A673 (cell line): ENCODE measurements at regions not wholly inside any gene's neighbourhood (a gene's known extent, or its start where the extent isn't known, plus 50 kb on each side); places are given as distances from the start of the nearest gene placed in this dataset.

Source experiments
- BruUV-seq: library from RNA; stranded (reverse); fragments of 400-500 nt; replicated peaks from 2 replicates; lab custom pipeline; 2021; lab: Mats Ljungman, UMichigan
- CTCF ChIA-PET: fragments of 300-600 bp; sonication (Branson Sonifier 250); formaldehyde crosslinking; loops from one replicate; lab custom pipeline; 2022; ENCODE audit warnings: antibody characterized with exemption; lab: Charles Lee
- POLR2A ChIA-PET: fragments of 300-600 bp; sonication (Branson Sonifier 250); formaldehyde crosslinking; loops from one replicate; lab custom pipeline; 2022; ENCODE audit warnings: antibody characterized with exemption; ENCODE audit not compliant: low non-redundant PET; lab: Charles Lee
- DNase-seq: peaks from one replicate; pipeline ENCODE4 v3.0.0-alpha.2; 2015; ENCODE audit warnings: low spot score
- H3K27ac ChIP-seq: fragments of 200-600 bp; sonication (generic); 2 replicates; pipeline ENCODE4 v1.5.1; 2016; ENCODE audit warnings: mixed run types, low read depth, mild to moderate bottlenecking, mixed read lengths, antibody characterized with exemption, low read length; ENCODE audit not compliant: poor library complexity, severe bottlenecking
- H3K27me3 ChIP-seq: fragments of 200-600 bp; sonication (generic); replicated peaks from 2 replicates; pipeline ENCODE4 v1.6.1; 2017; ENCODE audit warnings: mixed run types, low read depth, mild to moderate bottlenecking, mixed read lengths, antibody characterized with exemption, low read length; ENCODE audit not compliant: insufficient read depth, poor library complexity
- H3K36me3 ChIP-seq: fragments of 200-600 bp; sonication (generic); 2 replicates; pipeline ENCODE4 v1.6.1; 2016; ENCODE audit warnings: mixed run types, mild to moderate bottlenecking, mixed read lengths, antibody characterized with exemption, low read length; ENCODE audit not compliant: insufficient read depth, poor library complexity, severe bottlenecking
- H3K4me1 ChIP-seq: fragments of 200-600 bp; sonication (generic); 2 replicates; pipeline ENCODE4 v1.6.1; 2017; ENCODE audit warnings: mixed run types, mild to moderate bottlenecking, mixed read lengths, antibody characterized with exemption, low read length; ENCODE audit not compliant: insufficient read depth, poor library complexity, severe bottlenecking
- H3K4me3 ChIP-seq: fragments of 200-600 bp; sonication (generic); 2 replicates; pipeline ENCODE4 v1.5.1; 2016; ENCODE audit warnings: low read depth, mixed run types, mild to moderate bottlenecking, mixed read lengths, low read length; ENCODE audit not compliant: poor library complexity, severe bottlenecking
- H3K9me3 ChIP-seq: fragments of 200-600 bp; sonication (generic); 2 replicates; pipeline ENCODE4 v1.6.1; 2016; ENCODE audit warnings: mixed run types, low read depth, mild to moderate bottlenecking, mixed read lengths, antibody characterized with exemption, low read length; ENCODE audit not compliant: poor library complexity, severe bottlenecking
- EZH2 ChIP-seq: fragments of 200-600 bp; sonication (generic); IDR thresholded peaks from 2 replicates; pipeline ENCODE4 v1.6.1; 2017; ENCODE audit warnings: borderline replicate concordance, low read depth, mild to moderate bottlenecking, mixed read lengths, antibody characterized with exemption, low read length; ENCODE audit not compliant: poor library complexity, severe bottlenecking
- intact Hi-C: fragments of 100-400 bp; cut with micrococcal nuclease; formaldehyde crosslinking; loops from one replicate; pipeline ENCODE4 v1.10.0; 2022; ENCODE audit not compliant: unreplicated experiment
- TF ChIP-seq, protein P1 (sequence below): fragments of 300-800, 200-600 bp; sonication (generic); conservative IDR thresholded peaks from 2 replicates; pipeline ENCODE4 v1.5.1; 2017; ENCODE audit warnings: low read depth, mild to moderate bottlenecking, antibody characterized with exemption, low read length, moderate library complexity, mixed read lengths

DNA sequence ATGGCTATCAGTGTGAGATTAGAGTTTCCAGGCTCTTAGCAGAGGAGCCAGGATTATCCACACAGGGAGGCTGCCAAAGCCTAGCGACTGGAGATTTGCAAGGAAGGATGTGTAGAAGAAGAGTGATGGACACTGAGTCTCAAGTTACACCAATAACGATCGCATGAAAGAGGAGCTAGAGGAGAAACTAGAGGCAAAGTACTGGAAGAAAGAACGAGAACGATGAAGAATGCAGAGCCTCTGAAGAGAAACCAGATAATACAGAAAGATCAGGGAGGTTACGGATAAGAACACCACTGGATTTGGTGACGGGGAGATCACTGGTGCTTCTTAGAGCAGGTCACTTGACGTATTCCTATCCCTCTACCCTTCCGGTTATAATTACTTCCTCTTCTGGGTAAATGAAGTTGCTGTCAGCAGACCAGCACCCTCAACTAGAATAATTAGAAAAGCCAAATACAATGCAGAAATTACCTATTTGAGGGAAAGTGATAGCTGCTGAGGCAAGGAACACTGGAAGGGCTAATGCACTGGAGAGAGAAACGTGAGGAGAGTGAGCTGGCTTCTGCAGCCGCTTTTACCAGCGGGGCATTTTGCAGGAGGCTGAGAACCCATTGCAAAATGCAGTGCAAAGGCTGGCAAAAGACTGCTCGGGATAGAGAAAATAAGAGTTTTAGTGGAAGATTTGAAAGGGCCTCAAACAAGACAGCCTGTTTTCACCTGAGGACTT is 93.1 kb upstream of the HIF1A start:
- H3K9me3 ChIP-seq = no peaks in the 10 kb centered on the region
- BruUV-seq = no TSS peak
- H3K27me3 ChIP-seq = no peaks in the 10 kb centered on the region
- CTCF ChIA-PET = no interaction called here
- peak overlapping the region; percentile 55 for H3K27ac ChIP-seq
- POLR2A ChIA-PET = interaction anchor here (0.6 kb wide), 1 partner anchor 22 kb away, joined by 3 read pairs; no protein-coding TSS in a partner anchor
- H3K36me3 ChIP-seq = no peaks in the 10 kb centered on the region
- intact Hi-C loops = no loop called here
- TF ChIP-seq EZH2 = no peak
- TF ChIP-seq, protein P1, sequence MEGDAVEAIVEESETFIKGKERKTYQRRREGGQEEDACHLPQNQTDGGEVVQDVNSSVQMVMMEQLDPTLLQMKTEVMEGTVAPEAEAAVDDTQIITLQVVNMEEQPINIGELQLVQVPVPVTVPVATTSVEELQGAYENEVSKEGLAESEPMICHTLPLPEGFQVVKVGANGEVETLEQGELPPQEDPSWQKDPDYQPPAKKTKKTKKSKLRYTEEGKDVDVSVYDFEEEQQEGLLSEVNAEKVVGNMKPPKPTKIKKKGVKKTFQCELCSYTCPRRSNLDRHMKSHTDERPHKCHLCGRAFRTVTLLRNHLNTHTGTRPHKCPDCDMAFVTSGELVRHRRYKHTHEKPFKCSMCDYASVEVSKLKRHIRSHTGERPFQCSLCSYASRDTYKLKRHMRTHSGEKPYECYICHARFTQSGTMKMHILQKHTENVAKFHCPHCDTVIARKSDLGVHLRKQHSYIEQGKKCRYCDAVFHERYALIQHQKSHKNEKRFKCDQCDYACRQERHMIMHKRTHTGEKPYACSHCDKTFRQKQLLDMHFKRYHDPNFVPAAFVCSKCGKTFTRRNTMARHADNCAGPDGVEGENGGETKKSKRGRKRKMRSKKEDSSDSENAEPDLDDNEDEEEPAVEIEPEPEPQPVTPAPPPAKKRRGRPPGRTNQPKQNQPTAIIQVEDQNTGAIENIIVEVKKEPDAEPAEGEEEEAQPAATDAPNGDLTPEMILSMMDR = no peak
- peak; percentile 21 for DNase-seq
- H3K4me1 ChIP-seq = peaks cover 22% of the 10 kb centered on the region
- H3K4me3 ChIP-seq = peak overlapping the region; percentile 5

DNA sequence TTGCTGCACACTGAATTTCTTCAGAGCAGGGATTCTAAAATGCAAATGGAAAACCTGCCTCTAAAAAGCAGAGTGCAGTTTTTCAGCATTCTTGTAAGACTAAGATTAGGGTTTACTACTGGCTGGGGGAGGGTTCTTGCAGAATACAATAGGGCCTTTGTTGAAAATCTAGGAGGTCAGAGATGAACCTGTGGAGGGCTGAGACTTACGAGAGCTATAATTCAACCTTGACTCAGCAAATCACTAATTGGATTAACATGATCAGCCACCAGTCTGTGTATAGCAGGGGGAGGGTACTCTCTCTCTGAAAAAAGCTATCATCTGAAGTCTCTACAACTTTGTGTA is 92.6 kb upstream of the HIF1A start:
- BruUV-seq = no TSS peak
- peak; percentile 83 for DNase-seq
- Histone ChIP-seq H3K4me1 (peaks cover 22% of the 10 kb centered on the region), H3K27ac (peak overlapping the region; percentile 55), H3K27me3 (no peaks in the 10 kb centered on the region), H3K36me3 (no peaks in the 10 kb centered on the region), H3K4me3 (peak overlapping the region; percentile 5), H3K9me3 (no peaks in the 10 kb centered on the region)
- POLR2A ChIA-PET = no interaction called here
- no peak for TF ChIP-seq EZH2
- TF ChIP-seq, protein P1 = no peak
- CTCF ChIA-PET = no interaction called here
- intact Hi-C loops = no loop called here

DNA sequence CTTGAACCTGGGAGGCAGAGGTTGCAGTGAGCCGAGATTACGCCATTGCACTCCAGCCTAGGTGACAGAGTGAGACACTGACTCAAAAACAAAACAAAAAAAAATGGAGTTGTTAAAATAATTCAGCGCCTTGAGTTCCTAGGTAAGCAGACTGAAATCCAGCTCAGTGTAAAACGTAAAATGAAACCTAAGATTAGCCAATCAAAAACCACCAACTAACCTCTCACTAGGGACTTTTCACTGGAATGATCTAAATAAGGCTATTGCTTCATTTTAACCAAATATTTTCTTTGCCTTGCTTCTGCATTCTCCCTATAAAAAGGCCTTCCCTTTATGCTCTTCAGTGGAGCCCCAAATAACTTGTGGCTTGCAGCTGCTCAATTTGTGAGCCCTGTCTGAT is 91.6 kb upstream of the HIF1A start:
- peaks cover 22% of the 10 kb centered on the region for H3K4me1 ChIP-seq
- no peak for TF ChIP-seq EZH2
- TF ChIP-seq, protein P1 = no peak
- intact Hi-C loops = no loop called here
- no peaks in the 10 kb centered on the region for H3K27me3 ChIP-seq
- POLR2A ChIA-PET = no interaction called here
- H3K27ac ChIP-seq = no peak overlapping the region
- CTCF ChIA-PET = no interaction called here
- no peak overlapping the region for H3K4me3 ChIP-seq
- H3K36me3 ChIP-seq = no peaks in the 10 kb centered on the region
- DNase-seq = no peak
- no peaks in the 10 kb centered on the region for H3K9me3 ChIP-seq
- BruUV-seq = no TSS peak
